HepG2 (cell line): ENCODE measurements at regions not wholly inside any gene's neighbourhood (a gene's known extent, or its start where the extent isn't known, plus 50 kb on each side); places are given as distances from the start of the nearest gene placed in this dataset.

Experiments used
- MAFK ChIP-seq, 2 experiments: IDR thresholded peaks in 1 of 2; conservative IDR thresholded peaks in 1 of 2; 2 replicates each; pipeline ENCODE4 v1.6.1; 2011; ENCODE audit warnings: improper control_type of control experiment in 2 of 2, low read length in 2 of 2
- MATR3 ChIP-seq: sonication (generic); formaldehyde crosslinking; IDR thresholded peaks from 2 replicates; pipeline ENCODE4 v1.4.0; 2020; ENCODE audit warnings: missing genetic modification reagents
- MIXL1 ChIP-seq: IDR thresholded peaks from 2 replicates; pipeline ENCODE4 v1.6.1; 2016
- NCOA2 ChIP-seq: sonication (generic); formaldehyde crosslinking; IDR thresholded peaks from 2 replicates; pipeline ENCODE4 v1.8.0; 2022; ENCODE audit warnings: inconsistent platforms
- PBX2 ChIP-seq: IDR thresholded peaks from 2 replicates; pipeline ENCODE4 v1.6.1; 2016; ENCODE audit warnings: control low read depth
- PRMT3 ChIP-seq: sonication (generic); formaldehyde crosslinking; IDR thresholded peaks from 2 replicates; pipeline ENCODE4 v1.8.1; 2022; ENCODE audit warnings: low read depth, mild to moderate bottlenecking, moderate library complexity, missing genetic modification reagents, borderline replicate concordance
- RXRA ChIP-seq: sonication (generic); formaldehyde crosslinking; IDR thresholded peaks from 2 replicates; pipeline ENCODE4 v1.5.1; 2020; ENCODE audit warnings: missing genetic modification reagents
- TF ChIP-seq, protein P1 (sequence below): sonication (generic); formaldehyde crosslinking; IDR thresholded peaks from 2 replicates; pipeline ENCODE4 v1.8.1; 2023; ENCODE audit warnings: mild to moderate bottlenecking, inconsistent platforms, moderate library complexity, missing genetic modification reagents, borderline replicate concordance
- TF ChIP-seq, protein P2 (sequence below): sonication (generic); formaldehyde crosslinking; IDR thresholded peaks from 2 replicates; pipeline ENCODE4 v1.5.0; 2020; ENCODE audit warnings: mild to moderate bottlenecking, missing genetic modification reagents, moderate library complexity
- TF ChIP-seq, protein P3 (sequence below): sonication (generic); formaldehyde crosslinking; IDR thresholded peaks from 2 replicates; pipeline ENCODE4 v1.5.1; 2020; ENCODE audit warnings: mild to moderate bottlenecking, missing genetic modification reagents, moderate library complexity

GRCh38 chr7:85306115-85306514 is 119.3 kb upstream of the SEMA3D start:
- TF ChIP-seq, protein P1, sequence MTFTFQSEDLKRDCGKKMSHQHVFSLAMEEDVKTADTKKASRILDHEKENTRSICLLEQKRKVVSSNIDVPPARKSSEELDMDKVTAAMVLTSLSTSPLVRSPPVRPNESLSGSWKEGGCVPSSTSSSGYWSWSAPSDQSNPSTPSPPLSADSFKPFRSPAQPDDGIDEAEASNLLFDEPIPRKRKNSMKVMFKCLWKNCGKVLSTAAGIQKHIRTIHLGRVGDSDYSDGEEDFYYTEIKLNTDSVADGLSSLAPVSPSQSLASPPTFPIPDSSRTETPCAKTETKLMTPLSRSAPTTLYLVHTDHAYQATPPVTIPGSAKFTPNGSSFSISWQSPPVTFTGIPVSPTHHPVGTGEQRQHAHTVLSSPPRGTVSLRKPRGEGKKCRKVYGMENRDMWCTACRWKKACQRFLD (CRISPR knock-in tag), result no peak
- TF ChIP-seq, protein P2, sequence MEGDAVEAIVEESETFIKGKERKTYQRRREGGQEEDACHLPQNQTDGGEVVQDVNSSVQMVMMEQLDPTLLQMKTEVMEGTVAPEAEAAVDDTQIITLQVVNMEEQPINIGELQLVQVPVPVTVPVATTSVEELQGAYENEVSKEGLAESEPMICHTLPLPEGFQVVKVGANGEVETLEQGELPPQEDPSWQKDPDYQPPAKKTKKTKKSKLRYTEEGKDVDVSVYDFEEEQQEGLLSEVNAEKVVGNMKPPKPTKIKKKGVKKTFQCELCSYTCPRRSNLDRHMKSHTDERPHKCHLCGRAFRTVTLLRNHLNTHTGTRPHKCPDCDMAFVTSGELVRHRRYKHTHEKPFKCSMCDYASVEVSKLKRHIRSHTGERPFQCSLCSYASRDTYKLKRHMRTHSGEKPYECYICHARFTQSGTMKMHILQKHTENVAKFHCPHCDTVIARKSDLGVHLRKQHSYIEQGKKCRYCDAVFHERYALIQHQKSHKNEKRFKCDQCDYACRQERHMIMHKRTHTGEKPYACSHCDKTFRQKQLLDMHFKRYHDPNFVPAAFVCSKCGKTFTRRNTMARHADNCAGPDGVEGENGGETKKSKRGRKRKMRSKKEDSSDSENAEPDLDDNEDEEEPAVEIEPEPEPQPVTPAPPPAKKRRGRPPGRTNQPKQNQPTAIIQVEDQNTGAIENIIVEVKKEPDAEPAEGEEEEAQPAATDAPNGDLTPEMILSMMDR (CRISPR knock-in tag), result no peak
- no peak for TF ChIP-seq MIXL1 (CRISPR knock-in tag)
- TF ChIP-seq NCOA2 (CRISPR knock-in tag), result no peak
- no peak for TF ChIP-seq PRMT3 (CRISPR knock-in tag)
- no peak for TF ChIP-seq RXRA (CRISPR knock-in tag)
- TF ChIP-seq, protein P3, sequence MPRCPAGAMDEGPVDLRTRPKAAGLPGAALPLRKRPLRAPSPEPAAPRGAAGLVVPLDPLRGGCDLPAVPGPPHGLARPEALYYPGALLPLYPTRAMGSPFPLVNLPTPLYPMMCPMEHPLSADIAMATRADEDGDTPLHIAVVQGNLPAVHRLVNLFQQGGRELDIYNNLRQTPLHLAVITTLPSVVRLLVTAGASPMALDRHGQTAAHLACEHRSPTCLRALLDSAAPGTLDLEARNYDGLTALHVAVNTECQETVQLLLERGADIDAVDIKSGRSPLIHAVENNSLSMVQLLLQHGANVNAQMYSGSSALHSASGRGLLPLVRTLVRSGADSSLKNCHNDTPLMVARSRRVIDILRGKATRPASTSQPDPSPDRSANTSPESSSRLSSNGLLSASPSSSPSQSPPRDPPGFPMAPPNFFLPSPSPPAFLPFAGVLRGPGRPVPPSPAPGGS (CRISPR knock-in tag), result no peak
- no peak for TF ChIP-seq MAFK (conservative IDR thresholded peaks at IDR 0.05 in 1 of 2, IDR thresholded peaks at IDR 0.05 in 1 of 2; ENCODE audit: low read length in 2 of 2)
- TF ChIP-seq PBX2, result no peak
- no peak for TF ChIP-seq MATR3
